Rectal smooth muscle tissue (tissue), 1 donor: ENCODE measurements at regions not wholly inside any gene's neighbourhood (a gene's known extent, or its start where the extent isn't known, plus 50 kb on each side); places are given as distances from the start of the nearest gene placed in this dataset.

ENCODE experiments used
- H3K27ac ChIP-seq: one replicate; pipeline ENCODE4 v1.7.0; 2013; ENCODE audit warnings: low read depth, low read length, inconsistent platforms
- H3K27me3 ChIP-seq: one replicate; pipeline ENCODE4 v1.7.0; 2013; ENCODE audit warnings: low read length; ENCODE audit not compliant: control insufficient read depth, insufficient read depth
- H3K36me3 ChIP-seq: one replicate; pipeline ENCODE4 v1.7.0; 2013; ENCODE audit warnings: low read length; ENCODE audit not compliant: control insufficient read depth, insufficient read depth
- H3K4me1 ChIP-seq: one replicate; pipeline ENCODE4 v1.7.0; 2013; ENCODE audit warnings: low read length; ENCODE audit not compliant: control insufficient read depth, insufficient read depth
- H3K4me3 ChIP-seq: one replicate; pipeline ENCODE4 v1.7.0; 2013; ENCODE audit warnings: low read length
- H3K9ac ChIP-seq: one replicate; pipeline ENCODE4 v1.7.0; 2013; ENCODE audit warnings: low read length

GRCh38 chr7:17133977-17134376, 164.5 kb upstream of the AHR start:
- H3K27me3 ChIP-seq = no peaks in the 10 kb centered on the region
- no peak overlapping the region for H3K27ac ChIP-seq
- H3K36me3 ChIP-seq = no peaks in the 10 kb centered on the region
- H3K9ac ChIP-seq = no peak overlapping the region
- no peaks in the 10 kb centered on the region for H3K4me1 ChIP-seq
- H3K4me3 ChIP-seq = no peak overlapping the region

- Histone ChIP-seq H3K27ac (no peak overlapping the region), H3K36me3 (no peaks in the 10 kb centered on the region), H3K4me3 (no peak overlapping the region), H3K27me3 (no peaks in the 10 kb centered on the region), H3K4me1 (no peaks in the 10 kb centered on the region), H3K9ac (no peak overlapping the region)
These were observed 163.7 kb upstream of the AHR start for GRCh38 chr7:17134786-17135185.

GRCh38 chr7:17136126-17136525, 162.3 kb upstream of the AHR start:
- H3K27ac ChIP-seq = no peak overlapping the region
- no peaks in the 10 kb centered on the region for H3K4me1 ChIP-seq
- no peaks in the 10 kb centered on the region for H3K27me3 ChIP-seq
- no peaks in the 10 kb centered on the region for H3K36me3 ChIP-seq
- no peak overlapping the region for H3K9ac ChIP-seq
- H3K4me3 ChIP-seq = no peak overlapping the region

GRCh38 chr7:17139081-17139480, 159.4 kb upstream of the AHR start:
- H3K4me1 ChIP-seq = peaks cover 3% of the 10 kb centered on the region
- H3K36me3 ChIP-seq = no peaks in the 10 kb centered on the region
- no peak overlapping the region for H3K4me3 ChIP-seq
- H3K27ac ChIP-seq = no peak overlapping the region
- no peak overlapping the region for H3K9ac ChIP-seq
- no peaks in the 10 kb centered on the region for H3K27me3 ChIP-seq

- no peaks in the 10 kb centered on the region for H3K27me3 ChIP-seq
- no peak overlapping the region for H3K9ac ChIP-seq
- peaks cover 3% of the 10 kb centered on the region for H3K4me1 ChIP-seq
- no peak overlapping the region for H3K27ac ChIP-seq
- no peaks in the 10 kb centered on the region for H3K36me3 ChIP-seq
- no peak overlapping the region for H3K4me3 ChIP-seq
These were observed 158.0 kb upstream of the AHR start for GRCh38 chr7:17140406-17140805.

DNA sequence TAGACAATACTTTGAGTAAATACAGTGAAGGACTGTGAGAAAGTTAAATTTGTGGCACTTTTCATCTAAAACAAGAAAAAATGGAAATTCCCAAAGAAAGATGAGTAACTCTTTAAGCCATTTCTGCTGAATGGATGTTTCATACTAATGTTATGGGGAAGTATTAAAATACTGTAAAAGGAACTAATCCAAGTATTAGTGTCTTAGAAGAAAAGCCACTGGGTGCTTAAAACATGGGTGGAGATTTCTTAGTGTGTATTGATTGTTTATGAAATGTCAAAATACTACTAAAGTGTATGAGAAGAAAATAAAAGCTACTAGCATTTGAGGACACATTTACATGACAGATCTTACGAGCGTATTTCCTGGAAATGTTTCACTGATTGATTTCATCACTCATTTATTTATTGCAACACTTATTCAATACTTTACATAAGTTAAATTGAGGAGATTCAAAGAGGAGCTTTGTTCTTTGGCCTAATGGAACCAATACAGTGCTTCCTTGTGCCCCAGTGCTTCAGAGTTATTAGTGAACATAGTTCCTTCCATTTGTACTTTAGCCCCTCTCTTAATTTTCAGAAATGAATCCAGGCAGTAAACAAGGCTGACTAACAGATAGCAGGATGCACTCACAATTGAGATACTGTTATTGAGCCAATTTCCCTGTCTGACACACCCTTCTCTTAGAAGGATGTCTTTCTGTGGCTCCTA, 155.5 kb upstream of the AHR start:
- H3K9ac ChIP-seq = no peak overlapping the region
- no peak overlapping the region for H3K27ac ChIP-seq
- no peaks in the 10 kb centered on the region for H3K27me3 ChIP-seq
- H3K4me1 ChIP-seq = peaks cover 3% of the 10 kb centered on the region
- H3K36me3 ChIP-seq = no peaks in the 10 kb centered on the region
- no peak overlapping the region for H3K4me3 ChIP-seq

GRCh38 chr7:17144322-17144721, 154.1 kb upstream of the AHR start:
- peaks cover 3% of the 10 kb centered on the region for H3K4me1 ChIP-seq
- H3K36me3 ChIP-seq = no peaks in the 10 kb centered on the region
- no peak overlapping the region for H3K9ac ChIP-seq
- H3K27me3 ChIP-seq = no peaks in the 10 kb centered on the region
- no peak overlapping the region for H3K4me3 ChIP-seq
- no peak overlapping the region for H3K27ac ChIP-seq

DNA sequence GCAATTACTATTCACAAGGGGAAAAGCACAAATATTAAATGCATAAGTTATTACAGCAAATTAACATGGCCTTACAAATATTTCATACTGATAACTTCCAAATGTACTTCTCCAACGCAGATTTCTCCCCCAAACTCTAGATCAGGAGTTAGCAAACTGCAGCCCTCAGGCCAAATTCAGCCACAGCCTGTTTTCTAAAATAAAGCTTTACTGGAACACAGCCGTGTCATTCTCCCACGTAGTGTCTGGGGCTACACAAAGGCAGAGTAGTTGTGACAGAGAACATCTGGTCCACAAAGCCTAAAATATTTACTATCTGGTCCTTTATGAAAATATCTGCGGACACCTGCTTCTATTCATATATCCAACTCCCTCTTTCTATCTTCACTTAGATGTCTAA, 151.8 kb upstream of the AHR start:
- Histone ChIP-seq H3K36me3 (no peaks in the 10 kb centered on the region), H3K9ac (no peak overlapping the region), H3K4me3 (no peak overlapping the region), H3K27ac (no peak overlapping the region), H3K4me1 (peaks cover 3% of the 10 kb centered on the region), H3K27me3 (no peaks in the 10 kb centered on the region)

DNA sequence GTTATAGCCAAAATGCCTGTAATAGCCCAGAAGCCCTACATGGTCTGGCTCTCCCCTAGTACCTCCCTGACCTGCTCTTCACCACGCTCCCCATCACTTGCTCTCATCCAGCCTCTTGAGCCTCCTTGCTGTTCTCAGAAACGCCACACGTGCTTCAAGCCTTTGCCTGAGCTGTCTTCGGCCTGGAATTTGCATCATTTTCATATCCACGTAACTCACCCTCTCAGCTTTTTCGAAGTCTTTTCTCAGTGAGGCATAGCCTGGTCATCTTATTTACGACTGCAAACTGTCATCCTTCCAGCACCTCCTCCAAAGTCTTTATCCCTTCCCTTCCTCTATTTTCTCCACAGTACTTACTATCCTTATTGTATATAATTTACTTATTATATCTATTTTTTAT, 151.0 kb upstream of the AHR start:
- Histone ChIP-seq H3K4me3 (no peak overlapping the region), H3K36me3 (no peaks in the 10 kb centered on the region)

DNA sequence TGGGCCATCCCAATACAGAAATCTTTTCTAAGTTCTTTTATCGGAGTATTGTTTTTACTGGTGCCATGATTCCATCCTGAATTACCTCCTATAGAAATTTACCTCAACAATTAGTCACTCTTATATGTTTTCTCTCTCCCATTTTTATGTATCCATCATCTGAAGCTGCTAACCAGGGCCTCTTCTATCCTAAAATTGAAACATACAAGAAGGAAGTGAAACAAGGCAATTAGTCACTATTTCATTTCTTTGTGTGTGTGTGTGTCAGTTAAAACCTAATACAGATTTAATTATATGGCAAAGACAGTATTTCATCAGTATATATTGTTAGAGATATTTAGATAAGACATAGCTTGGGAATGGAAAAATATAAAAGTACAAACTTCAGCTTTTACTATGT, 148.4 kb upstream of the AHR start:
- Histone ChIP-seq H3K4me3 (no peak overlapping the region), H3K36me3 (no peaks in the 10 kb centered on the region), H3K27me3 (no peaks in the 10 kb centered on the region), H3K4me1 (no peaks in the 10 kb centered on the region), H3K27ac (no peak overlapping the region), H3K9ac (no peak overlapping the region)

More for the DNA sequence above, 151.0 kb upstream of the AHR start:
- H3K27ac ChIP-seq = no peak overlapping the region
- H3K9ac ChIP-seq = no peak overlapping the region
- peaks cover 3% of the 10 kb centered on the region for H3K4me1 ChIP-seq
- H3K27me3 ChIP-seq = no peaks in the 10 kb centered on the region

GRCh38 chr7:17152721-17153120, 145.7 kb upstream of the AHR start:
- Histone ChIP-seq H3K9ac (no peak overlapping the region), H3K27ac (no peak overlapping the region), H3K4me1 (no peaks in the 10 kb centered on the region), H3K36me3 (no peaks in the 10 kb centered on the region), H3K27me3 (no peaks in the 10 kb centered on the region), H3K4me3 (no peak overlapping the region)

DNA sequence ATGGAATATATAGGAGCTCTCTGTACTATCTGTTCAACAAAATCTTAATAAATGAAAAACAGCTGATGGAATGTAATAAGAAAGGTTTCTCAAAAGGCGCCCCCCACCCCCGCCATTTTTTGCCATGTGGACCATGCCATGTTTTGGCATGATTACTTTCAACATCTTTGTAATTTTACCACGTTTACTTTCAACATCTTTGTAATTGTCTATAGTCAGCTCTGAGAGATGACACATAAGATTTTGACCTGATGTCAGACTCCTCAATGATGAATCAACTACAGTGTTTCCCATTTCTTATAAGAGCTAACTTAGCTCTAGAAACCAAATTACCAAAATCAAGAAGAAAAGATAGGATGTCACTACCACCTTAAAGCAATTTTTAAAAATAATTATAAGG, 144.9 kb upstream of the AHR start:
- Histone ChIP-seq H3K4me1 (no peaks in the 10 kb centered on the region), H3K36me3 (no peaks in the 10 kb centered on the region), H3K4me3 (no peak overlapping the region), H3K27me3 (no peaks in the 10 kb centered on the region), H3K27ac (no peak overlapping the region), H3K9ac (no peak overlapping the region)

DNA sequence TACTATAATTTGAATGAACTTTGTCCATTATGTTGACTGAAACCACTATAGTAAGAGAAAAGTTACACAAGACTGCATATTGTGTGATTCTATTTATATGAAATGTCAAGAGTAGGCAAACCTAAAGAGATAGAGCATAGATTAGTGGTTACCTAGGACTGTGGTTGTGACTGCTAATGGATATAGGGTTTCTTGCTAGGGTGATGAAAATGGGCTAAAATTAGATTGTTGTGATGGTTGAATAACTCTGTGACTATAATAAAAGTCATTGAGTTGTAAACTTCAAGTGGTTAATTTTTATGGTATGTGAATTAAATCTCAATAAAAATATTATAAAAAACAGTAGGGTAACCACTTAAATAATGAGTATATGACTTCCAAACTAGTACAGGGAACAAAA, 142.9 kb upstream of the AHR start:
- H3K4me1 ChIP-seq = no peaks in the 10 kb centered on the region
- H3K36me3 ChIP-seq = no peaks in the 10 kb centered on the region
- H3K4me3 ChIP-seq = no peak overlapping the region
- no peak overlapping the region for H3K27ac ChIP-seq
- H3K9ac ChIP-seq = no peak overlapping the region
- H3K27me3 ChIP-seq = no peaks in the 10 kb centered on the region
